ENCODE measurements at regions not wholly inside any gene's neighbourhood (a gene's known extent, or its start where the extent isn't known, plus 50 kb on each side); places are given as distances from the start of the nearest gene placed in this dataset.

DNA sequence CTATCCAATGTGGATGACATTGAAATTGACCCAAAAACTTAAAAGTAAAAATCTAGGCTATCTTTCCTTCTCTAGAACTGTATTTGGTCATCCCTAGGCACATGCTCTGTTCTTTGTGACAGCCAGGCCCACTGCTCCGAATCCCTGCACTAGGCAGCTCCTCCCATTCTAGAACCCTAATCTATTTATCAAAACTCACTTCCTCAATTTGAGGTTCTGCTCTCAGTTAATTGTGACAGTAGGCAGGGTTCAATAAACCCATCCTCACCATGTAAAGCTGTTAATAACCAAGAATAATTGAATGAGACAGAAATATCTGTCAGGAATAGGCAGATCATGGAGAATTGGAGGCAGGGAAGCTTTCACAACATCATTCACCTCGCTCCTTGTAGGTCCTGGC, 51.9 kb upstream of the IRF2 start:
- intact Hi-C loops (cut with micrococcal nuclease; ENCODE audit: unreplicated experiment) (no loop called here), in situ Hi-C loops (cut with HindIII; ENCODE audit: low pct_unique_long_range_greater_than_20kb, low sequenced_read_pairs) (no loop called here)
- ATAC-seq (no peak), DNase-seq (ENCODE audit: low read depth, low spot score) (no peak)
- Histone ChIP-seq H3K27me3 (ENCODE audit: control insufficient read depth, insufficient read depth, low read length) (no peaks in the 10 kb centered on the region), H3K4me3 (ENCODE audit: low read depth in 2 of 2, low read length in 2 of 2) (no peak overlapping the region), H3K36me3 (ENCODE audit: control insufficient read depth, insufficient read depth, low read length) (no peaks in the 10 kb centered on the region), H3K4me1 (ENCODE audit: control insufficient read depth, insufficient read depth, low read length) (no peaks in the 10 kb centered on the region), H3K27ac (ENCODE audit: low read length) (no peak overlapping the region), H3K9me3 (ENCODE audit: control insufficient read depth, insufficient read depth, low read depth, low read length) (no peaks in the 10 kb centered on the region)
- TF ChIP-seq POLR2AphosphoS5 (IDR thresholded peaks at IDR 0.05; ENCODE audit: low read depth, low read length), result no peak
- TF ChIP-seq, protein P1, sequence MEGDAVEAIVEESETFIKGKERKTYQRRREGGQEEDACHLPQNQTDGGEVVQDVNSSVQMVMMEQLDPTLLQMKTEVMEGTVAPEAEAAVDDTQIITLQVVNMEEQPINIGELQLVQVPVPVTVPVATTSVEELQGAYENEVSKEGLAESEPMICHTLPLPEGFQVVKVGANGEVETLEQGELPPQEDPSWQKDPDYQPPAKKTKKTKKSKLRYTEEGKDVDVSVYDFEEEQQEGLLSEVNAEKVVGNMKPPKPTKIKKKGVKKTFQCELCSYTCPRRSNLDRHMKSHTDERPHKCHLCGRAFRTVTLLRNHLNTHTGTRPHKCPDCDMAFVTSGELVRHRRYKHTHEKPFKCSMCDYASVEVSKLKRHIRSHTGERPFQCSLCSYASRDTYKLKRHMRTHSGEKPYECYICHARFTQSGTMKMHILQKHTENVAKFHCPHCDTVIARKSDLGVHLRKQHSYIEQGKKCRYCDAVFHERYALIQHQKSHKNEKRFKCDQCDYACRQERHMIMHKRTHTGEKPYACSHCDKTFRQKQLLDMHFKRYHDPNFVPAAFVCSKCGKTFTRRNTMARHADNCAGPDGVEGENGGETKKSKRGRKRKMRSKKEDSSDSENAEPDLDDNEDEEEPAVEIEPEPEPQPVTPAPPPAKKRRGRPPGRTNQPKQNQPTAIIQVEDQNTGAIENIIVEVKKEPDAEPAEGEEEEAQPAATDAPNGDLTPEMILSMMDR (IDR thresholded peaks at IDR 0.05), result no peak
- TF ChIP-seq, protein P2, sequence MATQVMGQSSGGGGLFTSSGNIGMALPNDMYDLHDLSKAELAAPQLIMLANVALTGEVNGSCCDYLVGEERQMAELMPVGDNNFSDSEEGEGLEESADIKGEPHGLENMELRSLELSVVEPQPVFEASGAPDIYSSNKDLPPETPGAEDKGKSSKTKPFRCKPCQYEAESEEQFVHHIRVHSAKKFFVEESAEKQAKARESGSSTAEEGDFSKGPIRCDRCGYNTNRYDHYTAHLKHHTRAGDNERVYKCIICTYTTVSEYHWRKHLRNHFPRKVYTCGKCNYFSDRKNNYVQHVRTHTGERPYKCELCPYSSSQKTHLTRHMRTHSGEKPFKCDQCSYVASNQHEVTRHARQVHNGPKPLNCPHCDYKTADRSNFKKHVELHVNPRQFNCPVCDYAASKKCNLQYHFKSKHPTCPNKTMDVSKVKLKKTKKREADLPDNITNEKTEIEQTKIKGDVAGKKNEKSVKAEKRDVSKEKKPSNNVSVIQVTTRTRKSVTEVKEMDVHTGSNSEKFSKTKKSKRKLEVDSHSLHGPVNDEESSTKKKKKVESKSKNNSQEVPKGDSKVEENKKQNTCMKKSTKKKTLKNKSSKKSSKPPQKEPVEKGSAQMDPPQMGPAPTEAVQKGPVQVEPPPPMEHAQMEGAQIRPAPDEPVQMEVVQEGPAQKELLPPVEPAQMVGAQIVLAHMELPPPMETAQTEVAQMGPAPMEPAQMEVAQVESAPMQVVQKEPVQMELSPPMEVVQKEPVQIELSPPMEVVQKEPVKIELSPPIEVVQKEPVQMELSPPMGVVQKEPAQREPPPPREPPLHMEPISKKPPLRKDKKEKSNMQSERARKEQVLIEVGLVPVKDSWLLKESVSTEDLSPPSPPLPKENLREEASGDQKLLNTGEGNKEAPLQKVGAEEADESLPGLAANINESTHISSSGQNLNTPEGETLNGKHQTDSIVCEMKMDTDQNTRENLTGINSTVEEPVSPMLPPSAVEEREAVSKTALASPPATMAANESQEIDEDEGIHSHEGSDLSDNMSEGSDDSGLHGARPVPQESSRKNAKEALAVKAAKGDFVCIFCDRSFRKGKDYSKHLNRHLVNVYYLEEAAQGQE (IDR thresholded peaks at IDR 0.05; ENCODE audit: insufficient read depth in 1 of 2, low read depth in 2 of 2, low read length in 1 of 2), result no peak
- TF ChIP-seq SIN3A (IDR thresholded peaks at IDR 0.05; ENCODE audit: borderline replicate concordance, insufficient read depth, low read depth, low read length), result no peak
- TF ChIP-seq TCF7L2 (IDR thresholded peaks at IDR 0.05; ENCODE audit: low read depth, low read length), result no peak
- no TSS peak for BruUV-seq (replicated peaks)
- ChIA-PET POLR2A (no interaction called here), CTCF (no interaction called here)

Measured in Panc1 (cell line).